Mucosa of descending colon (tissue), 3 donors: ENCODE measurements at regions not wholly inside any gene's neighbourhood (a gene's known extent, or its start where the extent isn't known, plus 50 kb on each side); places are given as distances from the start of the nearest gene placed in this dataset.
"Not testable (repeated sequence)": the region's sequence is repeated elsewhere in the genome, so short reads cannot be mapped to it uniquely, and the experiment has no call there.

Source experiments
- ATAC-seq: fragments of 200-7000 bp; cut with Tn5 transposase; one replicate; pipeline ENCODE4 v1.9.1; 2020; ENCODE audit warnings: mild to moderate bottlenecking, moderate library complexity
- DNase-seq, 3 donors: peaks; one replicate each; pipeline ENCODE4 v3.0.0-alpha.2; 2020
- H3K36me3 ChIP-seq: fragments of 200-600 bp; one replicate; pipeline ENCODE4 v1.8.0; 2021; ENCODE audit warnings: low read depth, mild to moderate bottlenecking
- H3K4me1 ChIP-seq: fragments of 200-600 bp; one replicate; pipeline ENCODE4 v1.8.0; 2021; ENCODE audit warnings: low read depth, mild to moderate bottlenecking
- H3K4me3 ChIP-seq: fragments of 200-600 bp; one replicate; pipeline ENCODE4 v1.8.0; 2021; ENCODE audit warnings: mild to moderate bottlenecking
- H3K9me3 ChIP-seq: fragments of 200-600 bp; one replicate; pipeline ENCODE4 v1.8.0; 2021; ENCODE audit warnings: mild to moderate bottlenecking
- intact Hi-C, 2 donors: fragments of 100-400 bp; cut with DNase I in 1 of 2; cut with micrococcal nuclease in 1 of 2; formaldehyde crosslinking; loops; one replicate each; pipeline versions ENCODE4 v1.11.0 to v1.11.1; 2022; cut with DNase I, micrococcal nuclease
- TF ChIP-seq, protein P1 (sequence below): fragments of 200-600 bp; IDR thresholded peaks from one replicate; pipeline ENCODE4 v1.8.0; 2022; ENCODE audit warnings: antibody characterized with exemption, mild to moderate bottlenecking
- donor health status: DM: no; HTN: no; CAD: no; lungs with moderate emphysema.
- donor health status: DM: no; HTN: no; CAD: no.
- donor health status: DM: no; HTN: yes; CAD: no.

- ATAC-seq (no peak), DNase-seq (no peak)
- H3K4me3 ChIP-seq, result no peak overlapping the region
- intact Hi-C loops, result loop anchor here in 1 of 2 donors (10.0 kb wide), 1 partner anchor 252 kb away; no protein-coding TSS in a partner anchor
- H3K36me3 ChIP-seq, result no peaks in the 10 kb centered on the region
- no peaks in the 10 kb centered on the region for H3K9me3 ChIP-seq
- H3K4me1 ChIP-seq, result no peaks in the 10 kb centered on the region
- TF ChIP-seq, protein P1, sequence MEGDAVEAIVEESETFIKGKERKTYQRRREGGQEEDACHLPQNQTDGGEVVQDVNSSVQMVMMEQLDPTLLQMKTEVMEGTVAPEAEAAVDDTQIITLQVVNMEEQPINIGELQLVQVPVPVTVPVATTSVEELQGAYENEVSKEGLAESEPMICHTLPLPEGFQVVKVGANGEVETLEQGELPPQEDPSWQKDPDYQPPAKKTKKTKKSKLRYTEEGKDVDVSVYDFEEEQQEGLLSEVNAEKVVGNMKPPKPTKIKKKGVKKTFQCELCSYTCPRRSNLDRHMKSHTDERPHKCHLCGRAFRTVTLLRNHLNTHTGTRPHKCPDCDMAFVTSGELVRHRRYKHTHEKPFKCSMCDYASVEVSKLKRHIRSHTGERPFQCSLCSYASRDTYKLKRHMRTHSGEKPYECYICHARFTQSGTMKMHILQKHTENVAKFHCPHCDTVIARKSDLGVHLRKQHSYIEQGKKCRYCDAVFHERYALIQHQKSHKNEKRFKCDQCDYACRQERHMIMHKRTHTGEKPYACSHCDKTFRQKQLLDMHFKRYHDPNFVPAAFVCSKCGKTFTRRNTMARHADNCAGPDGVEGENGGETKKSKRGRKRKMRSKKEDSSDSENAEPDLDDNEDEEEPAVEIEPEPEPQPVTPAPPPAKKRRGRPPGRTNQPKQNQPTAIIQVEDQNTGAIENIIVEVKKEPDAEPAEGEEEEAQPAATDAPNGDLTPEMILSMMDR, result no peak
These were observed 51.0 kb downstream of the FHIP2A start for GRCh38 chr10:114872519-114873087.

GRCh38 chr10:114874827-114875411, 53.3 kb downstream of the FHIP2A start:
- no peak for DNase-seq
- no peak overlapping the region for H3K4me3 ChIP-seq
- peak; percentile 23 for ATAC-seq
- TF ChIP-seq, protein P1, result no peak
- H3K4me1 ChIP-seq, result no peaks in the 10 kb centered on the region
- intact Hi-C loops, result loop anchor here in 1 of 2 donors (10.0 kb wide), 1 partner anchor 250 kb away; no protein-coding TSS in a partner anchor
- H3K9me3 ChIP-seq, result no peaks in the 10 kb centered on the region
- H3K36me3 ChIP-seq, result no peaks in the 10 kb centered on the region

DNA sequence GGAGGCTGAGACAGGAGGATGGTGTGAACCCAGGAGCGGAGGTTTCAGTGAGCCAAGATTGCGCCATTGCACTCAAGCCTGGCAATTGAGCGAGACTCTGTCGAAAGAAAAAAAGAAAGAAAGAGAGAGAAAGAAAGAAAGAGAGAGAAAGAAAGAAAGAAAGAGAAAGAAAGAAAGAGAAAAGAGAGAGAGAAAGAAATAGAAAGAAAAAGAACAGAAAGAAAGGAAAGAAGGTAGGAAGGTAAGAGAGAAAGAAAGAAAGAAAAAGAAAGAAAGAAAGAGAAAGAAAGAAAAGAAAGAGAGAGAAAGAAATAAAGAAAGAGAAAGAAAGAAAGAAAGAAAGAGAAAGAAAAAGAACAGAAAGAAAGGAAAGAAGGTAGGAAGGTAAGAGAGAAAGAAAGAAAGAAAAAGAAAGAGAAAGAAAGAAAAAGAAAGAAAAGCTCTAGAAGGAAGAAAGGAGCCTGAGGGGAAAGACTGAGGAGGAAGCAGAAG, 54.1 kb downstream of the FHIP2A start:
- not testable (repeated sequence) for DNase-seq, ATAC-seq, H3K4me1 ChIP-seq, H3K9me3 ChIP-seq, H3K4me3 ChIP-seq, H3K36me3 ChIP-seq
- intact Hi-C loops, result loop anchor here in 1 of 2 donors (10.0 kb wide), 1 partner anchor 249 kb away; no protein-coding TSS in a partner anchor

- DNase-seq (no peak), ATAC-seq (no peak)
- intact Hi-C loops, result loop anchor here in 1 of 2 donors (10.0 kb wide), 1 partner anchor 249 kb away; no protein-coding TSS in a partner anchor
- no peak overlapping the region for H3K4me3 ChIP-seq
- H3K4me1 ChIP-seq, result peaks cover 6% of the 10 kb centered on the region
- H3K36me3 ChIP-seq, result no peaks in the 10 kb centered on the region
- H3K9me3 ChIP-seq, result no peaks in the 10 kb centered on the region
- TF ChIP-seq, protein P1, result no peak
These were observed 54.6 kb downstream of the FHIP2A start for GRCh38 chr10:114876169-114876568.

DNA sequence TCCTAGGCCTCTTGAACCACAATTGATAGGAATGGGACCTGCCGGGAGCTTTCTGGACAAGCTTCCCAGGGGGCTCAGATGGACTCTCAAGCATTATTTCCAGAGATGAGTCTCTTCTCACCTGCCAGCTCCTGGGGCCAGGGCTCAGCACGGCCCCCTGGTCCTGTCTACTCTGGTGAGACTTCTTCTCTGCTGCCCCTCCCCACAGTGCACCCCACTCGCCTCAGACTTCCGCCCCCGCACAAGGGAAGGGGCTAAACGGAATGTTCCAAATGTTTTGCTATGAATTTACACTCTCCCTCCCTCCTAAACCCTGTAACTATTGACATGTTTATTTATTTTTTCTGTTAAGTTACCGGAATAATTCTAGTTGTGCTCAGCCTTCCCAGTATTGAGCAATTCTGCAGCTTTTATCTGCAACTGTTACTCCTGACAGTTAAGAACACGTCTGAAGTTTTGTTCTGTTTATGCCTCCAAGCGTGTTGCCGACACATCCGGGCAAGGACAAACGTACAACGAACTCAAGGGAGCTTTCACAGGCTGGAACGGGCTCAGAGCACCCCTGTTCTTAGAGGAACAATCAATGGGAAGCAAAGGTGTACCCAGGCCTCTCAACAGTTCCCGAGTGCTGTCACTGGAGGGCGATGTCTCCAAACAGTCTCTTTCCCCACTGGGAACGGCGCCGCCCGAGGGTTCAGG, 55.2 kb downstream of the FHIP2A start:
- ATAC-seq (peak; percentile 74), DNase-seq (peak in 2 of 3 donors; percentile 64 to 67)
- Histone ChIP-seq H3K9me3 (no peaks in the 10 kb centered on the region), H3K4me1 (peaks cover 6% of the 10 kb centered on the region), H3K36me3 (no peaks in the 10 kb centered on the region), H3K4me3 (no peak overlapping the region)
- intact Hi-C loops, result loop anchor here in 1 of 2 donors (10.0 kb wide), 1 partner anchor 248 kb away; no protein-coding TSS in a partner anchor
- TF ChIP-seq, protein P1, result peak; percentile 28

- peaks cover 6% of the 10 kb centered on the region for H3K4me1 ChIP-seq
- TF ChIP-seq, protein P1, result no peak
- DNase-seq, result no peak
- no peaks in the 10 kb centered on the region for H3K36me3 ChIP-seq
- ATAC-seq, result no peak
- H3K4me3 ChIP-seq, result no peak overlapping the region
- intact Hi-C loops, result loop anchor here in 1 of 2 donors (10.0 kb wide), 1 partner anchor 248 kb away; no protein-coding TSS in a partner anchor
- no peaks in the 10 kb centered on the region for H3K9me3 ChIP-seq
These were observed 55.7 kb downstream of the FHIP2A start for GRCh38 chr10:114877301-114877644.
